HepG2 (cell line): ENCODE measurements at regions not wholly inside any gene's neighbourhood (a gene's known extent, or its start where the extent isn't known, plus 50 kb on each side); places are given as distances from the start of the nearest gene placed in this dataset.

Experiments used
- ATAC-seq: fragments of 200-7000 bp; cut with Tn5 transposase; 3 replicates; pipeline ENCODE4 v1.9.1; 2020; ENCODE audit warnings: mild to moderate bottlenecking, moderate library complexity
- BruUV-seq: library from RNA; stranded (reverse); fragments of 400-500 nt; replicated peaks from 2 replicates; lab custom pipeline; 2021; lab: Mats Ljungman, UMichigan
- CTCF ChIA-PET: fragments of 300-600 bp; formaldehyde crosslinking; extraction: SDS; loops from one replicate; lab custom pipeline; 2021; ENCODE audit warnings: low total read pairs, inconsistent platforms, low intra/inter-chr PET ratio; lab: Yijun Ruan, JAX
- POLR2A ChIA-PET: fragments of 350-600 bp; sonication (Branson Sonifier 250); formaldehyde crosslinking; loops from one replicate; lab custom pipeline; 2020; ENCODE audit warnings: antibody characterized with exemption, inconsistent platforms; lab: Yijun Ruan, JAX
- DNase-seq: peaks from one replicate; pipeline ENCODE4 v3.0.0-alpha.2; 2015; ENCODE audit warnings: low spot score
- FAIRE-seq: peaks from 3 replicates; lab custom pipeline; 2011; peaks lifted over from hg19 to GRCh38; lab: Jason Lieb, UNC
- H2AFZ ChIP-seq: one replicate; pipeline ENCODE4 v1.6.1; 2011; ENCODE audit warnings: low read length, inconsistent platforms
- H3K27ac ChIP-seq: fragments of 300-600 bp; 3 replicates; pipeline ENCODE4 v1.8.0; 2011; ENCODE audit warnings: mixed run types, mild to moderate bottlenecking, mixed read lengths, low read length, inconsistent platforms; ENCODE audit not compliant: insufficient read depth; ENCODE audit errors: extremely low read length
- H3K27me3 ChIP-seq, 2 experiments: fragments of 200-600 bp in 1 of 2; 2 replicates in 1 of 2; 3 replicates in 1 of 2; pipeline versions ENCODE4 v1.6.0 to v1.8.0; 2011; ENCODE audit warnings: low read length in 2 of 2, mild to moderate bottlenecking in 2 of 2, moderate library complexity in 2 of 2, inconsistent platforms in 1 of 2; ENCODE audit not compliant: insufficient read depth in 2 of 2, control insufficient read depth in 1 of 2
- H3K36me3 ChIP-seq, 2 experiments: fragments of 200-600 bp in 1 of 2; replicated peaks in 1 of 2; 2 replicates in 1 of 2; 3 replicates in 1 of 2; pipeline versions ENCODE4 v1.5.1 to v1.8.0; 2011; ENCODE audit warnings: low read length in 2 of 2, inconsistent platforms in 1 of 2; ENCODE audit not compliant: insufficient read depth in 2 of 2, control insufficient read depth in 1 of 2
- H3K4me1 ChIP-seq: 2 replicates; pipeline ENCODE4 v1.5.1; 2012; ENCODE audit warnings: low read length, inconsistent platforms; ENCODE audit not compliant: insufficient read depth
- H3K4me2 ChIP-seq: 2 replicates; pipeline ENCODE4 v1.6.0; 2011; ENCODE audit warnings: low read depth, low read length, inconsistent platforms
- H3K4me3 ChIP-seq, 3 experiments: fragments of 200-600 bp in 1 of 3; sonication (generic), shearing (Covaris generic) in 1 of 3; replicated peaks in 1 of 3; 2 replicates each; pipeline ENCODE4 v1.5.1; 2011 to 2016; ENCODE audit warnings: low read length in 3 of 3, inconsistent platforms in 2 of 3, low read depth in 2 of 3, mild to moderate bottlenecking in 2 of 3, control low read depth in 1 of 3, mixed read lengths in 1 of 3; ENCODE audit not compliant: insufficient read depth in 1 of 3
- H3K79me2 ChIP-seq: one replicate; pipeline ENCODE4 v1.6.1; 2011; ENCODE audit warnings: low read length, inconsistent platforms; ENCODE audit not compliant: insufficient read depth
- H3K9ac ChIP-seq: 2 replicates; pipeline ENCODE4 v1.6.0; 2011; ENCODE audit warnings: mild to moderate bottlenecking, low read depth, low read length, inconsistent platforms; ENCODE audit not compliant: insufficient read depth
- H3K9me3 ChIP-seq: 2 replicates; pipeline ENCODE4 v1.5.1; 2012; ENCODE audit warnings: mild to moderate bottlenecking, low read length
- H4K20me1 ChIP-seq: 2 replicates; pipeline ENCODE4 v1.6.0; 2011; ENCODE audit warnings: inconsistent platforms, mild to moderate bottlenecking, low read length, moderate library complexity; ENCODE audit not compliant: insufficient read depth
- BCLAF1 ChIP-seq: fragments of 450-650 bp; IDR thresholded peaks from 2 replicates; pipeline ENCODE4 v1.6.1; 2017; ENCODE audit warnings: mild to moderate bottlenecking
- ELF1 ChIP-seq: sonication (generic); formaldehyde crosslinking; IDR thresholded peaks from 2 replicates; pipeline ENCODE4 v1.4.0; 2020; ENCODE audit warnings: missing genetic modification reagents
- FLYWCH1 ChIP-seq: sonication (generic); formaldehyde crosslinking; IDR thresholded peaks from 2 replicates; pipeline ENCODE4 v1.8.1; 2023; ENCODE audit warnings: mild to moderate bottlenecking, missing genetic modification reagents
- HOXA7 ChIP-seq: sonication (generic); formaldehyde crosslinking; IDR thresholded peaks from 2 replicates; pipeline ENCODE4 v1.8.1; 2022; ENCODE audit warnings: mild to moderate bottlenecking, missing genetic modification reagents, moderate library complexity
- ISL2 ChIP-seq: sonication (generic); formaldehyde crosslinking; IDR thresholded peaks from 2 replicates; pipeline ENCODE4 v1.5.0; 2020; ENCODE audit warnings: missing genetic modification reagents
- NR2F6 ChIP-seq, 2 experiments: IDR thresholded peaks; 2 replicates each; pipeline ENCODE4 v1.6.1; 2016; ENCODE audit warnings: antibody characterized with exemption in 1 of 2, mild to moderate bottlenecking in 1 of 2
- ZSCAN25 ChIP-seq: sonication (generic); formaldehyde crosslinking; IDR thresholded peaks from 2 replicates; pipeline ENCODE4 v1.8.0; 2022; ENCODE audit warnings: mild to moderate bottlenecking, missing genetic modification reagents
- WGBS: methylation state at CpG from one replicate; pipeline ENCODE4 v1.1.6; 2017; ENCODE audit warnings: low lambda C conversion rate; 5-methylcytosine and 5-hydroxymethylcytosine counted together
- in situ Hi-C: cut with HindIII; loops from 2 replicates; pipeline ENCODE4 v1.10.0; 2017; ENCODE audit warnings: low pct_unique_long_range_greater_than_20kb; ENCODE audit not compliant: extremely low pct_ligation_motif_present
- intact Hi-C: fragments of 100-400 bp; cut with micrococcal nuclease; formaldehyde crosslinking; loops from one replicate; pipeline ENCODE4 v1.10.0; 2022; ENCODE audit not compliant: unreplicated experiment
- TF ChIP-seq, protein P1 (sequence below): sonication (generic); formaldehyde crosslinking; IDR thresholded peaks from 2 replicates; pipeline ENCODE4 v1.9.0; 2021; ENCODE audit warnings: missing genetic modification reagents, mild to moderate bottlenecking, borderline replicate concordance

DNA sequence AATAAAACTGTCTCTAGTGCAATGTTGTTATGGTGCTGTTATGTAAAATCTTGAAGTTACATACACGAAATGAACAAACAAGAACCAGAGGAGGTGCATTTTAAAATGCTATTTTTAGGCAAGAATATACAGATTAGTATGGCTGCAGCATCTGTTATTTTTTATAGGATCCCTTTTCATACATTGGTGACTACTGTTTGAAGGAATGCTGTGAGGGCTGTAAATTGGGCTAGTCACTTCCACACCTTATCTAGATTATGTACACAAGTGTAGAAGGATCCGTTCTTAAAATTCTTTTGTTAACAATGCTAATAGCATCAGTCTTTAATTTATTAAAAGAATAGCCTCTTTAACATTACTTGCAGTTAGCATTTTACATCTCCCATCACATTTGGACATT is 284.3 kb upstream of the MDGA2 start:
- H3K4me3 ChIP-seq, result no peak overlapping the region
- TF ChIP-seq BCLAF1, result no peak
- TF ChIP-seq ELF1 (CRISPR knock-in tag), result no peak
- no peak for TF ChIP-seq FLYWCH1 (CRISPR knock-in tag)
- TF ChIP-seq ISL2 (CRISPR knock-in tag), result no peak
- no peak for TF ChIP-seq ZSCAN25 (CRISPR knock-in tag)
- TF ChIP-seq, protein P1, sequence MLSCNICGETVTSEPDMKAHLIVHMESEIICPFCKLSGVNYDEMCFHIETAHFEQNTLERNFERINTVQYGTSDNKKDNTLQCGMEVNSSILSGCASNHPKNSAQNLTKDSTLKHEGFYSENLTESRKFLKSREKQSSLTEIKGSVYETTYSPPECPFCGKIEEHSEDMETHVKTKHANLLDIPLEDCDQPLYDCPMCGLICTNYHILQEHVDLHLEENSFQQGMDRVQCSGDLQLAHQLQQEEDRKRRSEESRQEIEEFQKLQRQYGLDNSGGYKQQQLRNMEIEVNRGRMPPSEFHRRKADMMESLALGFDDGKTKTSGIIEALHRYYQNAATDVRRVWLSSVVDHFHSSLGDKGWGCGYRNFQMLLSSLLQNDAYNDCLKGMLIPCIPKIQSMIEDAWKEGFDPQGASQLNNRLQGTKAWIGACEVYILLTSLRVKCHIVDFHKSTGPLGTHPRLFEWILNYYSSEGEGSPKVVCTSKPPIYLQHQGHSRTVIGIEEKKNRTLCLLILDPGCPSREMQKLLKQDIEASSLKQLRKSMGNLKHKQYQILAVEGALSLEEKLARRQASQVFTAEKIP (CRISPR knock-in tag), result no peak
- TF ChIP-seq HOXA7 (CRISPR knock-in tag), result no peak
- no peak for TF ChIP-seq NR2F6 (IDR thresholded peaks at IDR 0.05)
- TF ChIP-seq NR2F6 (CRISPR knock-in tag; IDR thresholded peaks at IDR 0.05), result no peak
- TF ChIP-seq, all 625 proteins: peak for 0
- Histone ChIP-seq H3K36me3 (no peaks in the 10 kb centered on the region), H4K20me1 (no peaks in the 10 kb centered on the region), H3K27ac (no peak overlapping the region), H3K9me3 (no peaks in the 10 kb centered on the region), H2AFZ (no peak overlapping the region), H3K9ac (no peak overlapping the region), H3K79me2 (no peaks in the 10 kb centered on the region), H3K4me2 (no peak overlapping the region), H3K27me3 (no peaks in the 10 kb centered on the region), H3K4me1 (no peaks in the 10 kb centered on the region)
- BruUV-seq, result no TSS peak
- in situ Hi-C loops, result no loop called here
- POLR2A ChIA-PET, result no interaction called here
- DNase-seq (no peak), FAIRE-seq (no peak), ATAC-seq (no peak)
- CTCF ChIA-PET, result no interaction called here
- intact Hi-C loops, result no loop called here
- WGBS, result 0% methylated on average over 2 of the region's 2 CpGs
